ENCODE measurements at regions not wholly inside any gene's neighbourhood (a gene's known extent, or its start where the extent isn't known, plus 50 kb on each side); places are given as distances from the start of the nearest gene placed in this dataset.

GRCh38 chr12:24054416-24054815 is 104.9 kb upstream of the SOX5 start:
- dilution Hi-C loops (cut with HindIII; ENCODE audit: low sequenced_read_pairs, unreplicated experiment) (no loop called here), in situ Hi-C loops (cut with MboI; ENCODE audit: low sequenced_read_pairs) (no loop called here), intact Hi-C loops (cut with micrococcal nuclease) (no loop called here)
- Histone ChIP-seq H3K18ac (ENCODE audit: low read depth, low read length) (no peak overlapping the region), H3K4me2 (ENCODE audit: low read depth, low read length) (no peak overlapping the region), H3K9me3 (ENCODE audit: control insufficient read depth, insufficient read depth, low read length) (no peaks in the 10 kb centered on the region), H2BK120ac (ENCODE audit: low read depth, low read length) (no peak overlapping the region), H3K56ac (ENCODE audit: extremely low read depth, insufficient read depth, low read length) (no peak overlapping the region), H4K5ac (ENCODE audit: low read depth, low read length) (no peak overlapping the region), H3K4me1 (ENCODE audit: control insufficient read depth, insufficient read depth, low read length) (no peaks in the 10 kb centered on the region), H3K9me1 (ENCODE audit: insufficient read depth, low read length) (no peaks in the 10 kb centered on the region), H3K9ac (ENCODE audit: low read depth, low read length) (no peak overlapping the region), H2AFZ (replicated peaks; ENCODE audit: low read length, poor library complexity) (no peak overlapping the region), H2BK15ac (ENCODE audit: low read depth, low read length) (no peak overlapping the region), H2AK9ac (replicated peaks; ENCODE audit: low read depth, low read length, poor library complexity) (peak overlapping the region; percentile 45), H2AK5ac (ENCODE audit: low read depth, low read length) (no peak overlapping the region), H4K20me1 (ENCODE audit: insufficient read depth, low read length) (no peaks in the 10 kb centered on the region), H2BK5ac (ENCODE audit: low read depth, low read length, poor library complexity, severe bottlenecking) (no peak overlapping the region), H3K14ac (replicated peaks; ENCODE audit: low read depth, low read length) (no peak overlapping the region), H3K4ac (ENCODE audit: low read depth, low read length) (no peak overlapping the region), H3K36me3 (ENCODE audit: control insufficient read depth, insufficient read depth, low read length) (no peaks in the 10 kb centered on the region), H4K91ac (ENCODE audit: insufficient read depth, low read depth, low read length) (no peak overlapping the region), H2BK20ac (ENCODE audit: low read depth, low read length) (no peak overlapping the region), H3K4me3 (ENCODE audit: insufficient read depth, low read depth, low read length) (no peak overlapping the region), H3K23ac (ENCODE audit: low read depth, low read length) (no peak overlapping the region), H3K79me1 (ENCODE audit: low read depth in 1 of 2, low read length in 2 of 2) (no peaks in the 10 kb centered on the region), H3K27me3 (ENCODE audit: control insufficient read depth, insufficient read depth, low read length) (no peaks in the 10 kb centered on the region), H3K27ac (ENCODE audit: insufficient read depth, low read length) (no peak overlapping the region), H4K8ac (ENCODE audit: low read depth in 2 of 2, low read length in 2 of 2) (no peak overlapping the region)
- BruUV-seq (replicated peaks): no TSS peak
- no peak for ATAC-seq (ENCODE audit: low read depth)
- ChIA-PET CTCF (no interaction called here), POLR2A (ENCODE audit: unreplicated experiment) (no interaction called here)
- DNase-seq: no peak
- TF ChIP-seq CTCF (conservative IDR thresholded peaks at IDR 0.05; ENCODE audit: low read depth, low read length): no peak
- no peak for TF ChIP-seq MAZ (IDR thresholded peaks at IDR 0.05; ENCODE audit: borderline replicate concordance, low read depth, low read length)
- no peak for TF ChIP-seq POLR2A (IDR thresholded peaks at IDR 0.05; ENCODE audit: low read depth, low read length)
- no peak for TF ChIP-seq ELK1 (IDR thresholded peaks at IDR 0.05; ENCODE audit: borderline replicate concordance, low read depth, low read length)
- no peak for TF ChIP-seq CEBPB (IDR thresholded peaks at IDR 0.05; ENCODE audit: low read depth, low read length)
- TF ChIP-seq USF2 (IDR thresholded peaks at IDR 0.05; ENCODE audit: low read depth, low read length): no peak
- TF ChIP-seq MAFK (IDR thresholded peaks at IDR 0.05; ENCODE audit: low read depth, low read length): no peak
- no CpG with 5 or more reads among the region's 3 CpGs for WGBS, 2 experiments (ENCODE audit: extremely low coverage in 2 of 2, insufficient read length in 1 of 2)

All from IMR-90 (cell line).